Ishikawa (cell line): ENCODE measurements at regions not wholly inside any gene's neighbourhood (a gene's known extent, or its start where the extent isn't known, plus 50 kb on each side); places are given as distances from the start of the nearest gene placed in this dataset.

Source experiments
- CEBPB ChIP-seq: IDR thresholded peaks from 2 replicates; pipeline ENCODE4 v1.6.1; 2012
- CREB1 ChIP-seq: IDR thresholded peaks from 2 replicates; pipeline ENCODE4 v1.6.1; 2012; ENCODE audit warnings: low read depth
- EGR1 ChIP-seq: IDR thresholded peaks from 2 replicates; pipeline ENCODE4 v1.6.1; 2012
- EP300 ChIP-seq: IDR thresholded peaks from 2 replicates; pipeline ENCODE4 v1.6.1; 2012; ENCODE audit warnings: borderline replicate concordance
- FOXM1 ChIP-seq: IDR thresholded peaks from 2 replicates; pipeline ENCODE4 v1.6.1; 2012; ENCODE audit warnings: low read depth, borderline replicate concordance
- NFIC ChIP-seq: IDR thresholded peaks from 2 replicates; pipeline ENCODE4 v1.6.1; 2012
- RAD21 ChIP-seq: IDR thresholded peaks from 2 replicates; pipeline ENCODE4 v1.6.1; 2012; ENCODE audit warnings: low read depth
- TAF1 ChIP-seq: IDR thresholded peaks from 2 replicates; pipeline ENCODE4 v1.6.1; 2012; ENCODE audit warnings: low read depth, mild to moderate bottlenecking
- TCF12 ChIP-seq: IDR thresholded peaks from 2 replicates; pipeline ENCODE4 v1.6.1; 2012; ENCODE audit warnings: low read depth
- TEAD4 ChIP-seq: IDR thresholded peaks from 2 replicates; pipeline ENCODE4 v1.6.1; 2012
- YY1 ChIP-seq: IDR thresholded peaks from 2 replicates; pipeline ENCODE4 v1.6.1; 2012; ENCODE audit warnings: low read depth
- ZBTB7A ChIP-seq: IDR thresholded peaks from 2 replicates; pipeline ENCODE4 v1.6.1; 2012; ENCODE audit warnings: low read depth
- TF ChIP-seq, protein P1 (sequence below): IDR thresholded peaks from 2 replicates; pipeline ENCODE4 v1.6.1; 2012
- TF ChIP-seq, protein P2 (sequence below): IDR thresholded peaks from 2 replicates; pipeline ENCODE4 v1.6.1; 2012
- TF ChIP-seq, protein P3 (sequence below): IDR thresholded peaks from 2 replicates; pipeline ENCODE4 v1.6.1; 2012; ENCODE audit warnings: low read depth, mild to moderate bottlenecking

DNA sequence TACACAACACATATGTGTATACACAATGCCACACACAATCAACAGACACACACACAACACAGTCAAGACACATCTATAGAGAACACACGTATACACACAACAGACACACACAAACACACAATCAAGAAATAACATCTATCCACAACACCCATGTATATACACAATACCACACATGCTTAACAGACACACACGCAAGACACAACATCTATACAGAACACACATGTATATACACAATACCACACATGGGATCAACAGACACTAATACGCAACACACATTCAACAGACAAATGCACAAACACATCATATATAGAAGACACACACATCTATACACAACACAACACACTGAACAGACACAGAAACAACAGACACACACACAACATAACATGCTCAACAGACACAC lies 234.8 kb downstream of the SHOX start:
- no peak for TF ChIP-seq TEAD4
- TF ChIP-seq, protein P1, sequence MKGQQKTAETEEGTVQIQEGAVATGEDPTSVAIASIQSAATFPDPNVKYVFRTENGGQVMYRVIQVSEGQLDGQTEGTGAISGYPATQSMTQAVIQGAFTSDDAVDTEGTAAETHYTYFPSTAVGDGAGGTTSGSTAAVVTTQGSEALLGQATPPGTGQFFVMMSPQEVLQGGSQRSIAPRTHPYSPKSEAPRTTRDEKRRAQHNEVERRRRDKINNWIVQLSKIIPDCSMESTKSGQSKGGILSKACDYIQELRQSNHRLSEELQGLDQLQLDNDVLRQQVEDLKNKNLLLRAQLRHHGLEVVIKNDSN: no peak
- TF ChIP-seq ZBTB7A: no peak
- TF ChIP-seq TAF1: no peak
- TF ChIP-seq NFIC: no peak
- TF ChIP-seq, protein P2, sequence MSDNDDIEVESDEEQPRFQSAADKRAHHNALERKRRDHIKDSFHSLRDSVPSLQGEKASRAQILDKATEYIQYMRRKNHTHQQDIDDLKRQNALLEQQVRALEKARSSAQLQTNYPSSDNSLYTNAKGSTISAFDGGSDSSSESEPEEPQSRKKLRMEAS: no peak

DNA sequence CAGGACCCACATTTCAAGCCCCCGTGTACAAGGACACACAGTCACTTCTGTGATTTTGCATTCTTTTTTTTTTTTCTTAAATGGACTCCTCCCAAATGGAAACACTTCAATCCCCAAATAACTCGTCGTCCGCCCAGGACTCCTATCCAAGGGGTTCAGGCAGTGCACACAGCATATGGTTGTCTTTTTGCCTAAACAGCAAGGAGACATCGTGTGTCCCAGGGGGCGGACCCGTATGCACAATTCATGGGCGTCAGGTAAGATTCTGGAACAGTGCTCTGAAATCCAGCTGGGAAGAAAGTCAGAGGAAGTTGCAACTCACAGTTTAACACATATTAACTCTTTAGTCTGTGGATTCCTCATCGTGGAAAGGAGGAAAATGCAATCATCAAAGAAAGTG lies 231.3 kb downstream of the SHOX start:
- no peak for TF ChIP-seq CEBPB
- TF ChIP-seq, protein P3, sequence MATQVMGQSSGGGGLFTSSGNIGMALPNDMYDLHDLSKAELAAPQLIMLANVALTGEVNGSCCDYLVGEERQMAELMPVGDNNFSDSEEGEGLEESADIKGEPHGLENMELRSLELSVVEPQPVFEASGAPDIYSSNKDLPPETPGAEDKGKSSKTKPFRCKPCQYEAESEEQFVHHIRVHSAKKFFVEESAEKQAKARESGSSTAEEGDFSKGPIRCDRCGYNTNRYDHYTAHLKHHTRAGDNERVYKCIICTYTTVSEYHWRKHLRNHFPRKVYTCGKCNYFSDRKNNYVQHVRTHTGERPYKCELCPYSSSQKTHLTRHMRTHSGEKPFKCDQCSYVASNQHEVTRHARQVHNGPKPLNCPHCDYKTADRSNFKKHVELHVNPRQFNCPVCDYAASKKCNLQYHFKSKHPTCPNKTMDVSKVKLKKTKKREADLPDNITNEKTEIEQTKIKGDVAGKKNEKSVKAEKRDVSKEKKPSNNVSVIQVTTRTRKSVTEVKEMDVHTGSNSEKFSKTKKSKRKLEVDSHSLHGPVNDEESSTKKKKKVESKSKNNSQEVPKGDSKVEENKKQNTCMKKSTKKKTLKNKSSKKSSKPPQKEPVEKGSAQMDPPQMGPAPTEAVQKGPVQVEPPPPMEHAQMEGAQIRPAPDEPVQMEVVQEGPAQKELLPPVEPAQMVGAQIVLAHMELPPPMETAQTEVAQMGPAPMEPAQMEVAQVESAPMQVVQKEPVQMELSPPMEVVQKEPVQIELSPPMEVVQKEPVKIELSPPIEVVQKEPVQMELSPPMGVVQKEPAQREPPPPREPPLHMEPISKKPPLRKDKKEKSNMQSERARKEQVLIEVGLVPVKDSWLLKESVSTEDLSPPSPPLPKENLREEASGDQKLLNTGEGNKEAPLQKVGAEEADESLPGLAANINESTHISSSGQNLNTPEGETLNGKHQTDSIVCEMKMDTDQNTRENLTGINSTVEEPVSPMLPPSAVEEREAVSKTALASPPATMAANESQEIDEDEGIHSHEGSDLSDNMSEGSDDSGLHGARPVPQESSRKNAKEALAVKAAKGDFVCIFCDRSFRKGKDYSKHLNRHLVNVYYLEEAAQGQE: no peak

DNA sequence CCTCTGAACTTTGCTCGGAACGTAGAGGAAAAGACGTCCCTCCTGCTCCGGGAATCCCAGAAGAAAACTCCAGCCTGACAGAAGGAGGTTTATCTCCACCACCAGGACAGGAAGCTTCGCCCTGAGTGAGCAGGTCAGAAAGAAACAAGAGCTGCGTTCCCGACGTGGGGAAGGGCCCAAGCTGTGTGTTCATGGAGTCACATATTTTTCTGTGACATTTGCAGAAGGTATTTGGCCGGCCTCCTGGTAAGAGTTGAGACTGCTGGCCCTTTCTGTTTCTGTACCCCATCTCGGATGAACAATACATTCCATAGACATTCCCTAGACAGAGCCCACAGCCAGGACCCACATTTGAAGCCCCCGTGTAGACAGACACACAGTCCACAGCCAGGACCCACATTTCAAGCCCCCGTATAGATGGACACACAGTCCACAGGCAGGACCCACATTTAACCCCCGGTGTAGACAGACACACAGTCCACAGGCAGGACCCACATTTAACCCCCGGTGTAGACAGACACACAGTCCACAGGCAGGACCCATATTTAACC lies 230.8 kb downstream of the SHOX start:
- no peak for TF ChIP-seq RAD21
- TF ChIP-seq TEAD4: no peak
- no peak for TF ChIP-seq TAF1
- TF ChIP-seq ZBTB7A: no peak

DNA sequence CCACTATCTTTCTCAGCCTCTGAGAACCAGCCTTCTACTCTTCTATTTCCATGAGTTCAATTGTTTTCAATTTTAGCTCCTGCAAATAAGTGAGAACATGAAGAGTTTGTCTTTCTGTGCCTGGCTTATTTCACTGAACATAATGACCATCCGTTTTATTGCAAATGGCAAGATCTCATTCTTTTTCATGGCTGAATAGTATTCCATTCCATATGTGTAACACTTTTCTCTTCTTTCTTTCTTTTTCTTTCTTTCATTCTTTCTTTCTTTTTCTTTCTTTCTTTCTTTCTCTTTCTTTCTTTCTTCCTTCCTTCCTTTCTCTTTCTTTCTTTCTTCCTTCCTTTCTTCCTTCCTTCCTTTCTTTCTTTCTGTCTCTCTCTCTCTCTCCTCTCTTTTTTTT lies 228.7 kb downstream of the SHOX start:
- TF ChIP-seq CEBPB (no peak), EP300 (no peak), NFIC (no peak)

DNA sequence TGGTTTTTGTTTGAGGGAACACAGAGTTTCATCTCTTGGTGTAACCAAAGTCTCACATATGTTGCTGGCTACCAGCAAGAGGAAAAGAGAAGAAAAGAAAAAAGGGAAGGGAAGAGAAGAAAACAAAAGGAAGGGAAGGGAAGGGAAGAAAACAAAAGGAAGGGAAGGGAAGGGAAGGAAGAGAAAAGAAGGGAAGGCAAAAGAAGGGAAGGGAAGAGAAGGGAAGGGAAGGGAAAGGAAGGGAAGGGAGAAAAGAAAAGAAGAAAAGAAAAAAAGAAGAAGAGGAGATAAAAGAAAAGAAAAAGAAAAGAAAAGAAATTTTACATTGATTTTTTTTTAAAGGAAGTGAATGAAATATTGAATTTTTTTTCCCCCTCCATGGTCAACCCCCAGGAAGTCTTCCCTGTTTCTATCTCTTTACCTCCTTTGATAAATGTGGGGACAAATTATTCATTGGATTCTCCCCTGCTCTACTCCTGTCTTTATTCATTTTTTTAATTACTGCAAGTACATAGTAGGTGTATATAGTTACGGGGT lies 228.0 kb downstream of the SHOX start:
- TF ChIP-seq NFIC (no peak), EP300 (no peak), FOXM1 (no peak), TAF1 (no peak)

DNA sequence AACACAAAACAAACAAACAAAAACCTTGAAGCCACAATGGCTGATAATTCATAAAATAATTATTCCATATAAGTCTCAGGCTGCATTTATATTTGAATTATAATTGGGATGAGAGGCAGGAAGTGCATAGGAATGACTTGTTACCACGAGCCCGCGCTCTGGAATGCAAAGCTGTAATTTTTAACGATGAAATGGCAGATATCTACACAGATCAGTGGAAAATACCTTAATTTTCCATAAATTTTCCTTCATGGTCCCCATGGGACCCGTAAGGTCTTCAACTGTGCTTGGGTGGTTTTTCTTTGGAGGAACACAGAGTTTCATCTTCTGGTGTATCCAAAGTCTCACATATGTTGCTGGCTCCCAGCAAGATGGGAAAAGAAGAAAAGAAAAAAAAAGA lies 226.8 kb downstream of the SHOX start:
- TF ChIP-seq TAF1 (no peak), NFIC (no peak), ZBTB7A (no peak), TCF12 (no peak), YY1 (no peak), FOXM1 (no peak), CEBPB (no peak), RAD21 (no peak), EP300 (no peak), TEAD4 (no peak), EGR1 (no peak), CREB1 (no peak)
- TF ChIP-seq, protein P2: no peak
- TF ChIP-seq, protein P1: no peak
- TF ChIP-seq, protein P3: no peak

DNA sequence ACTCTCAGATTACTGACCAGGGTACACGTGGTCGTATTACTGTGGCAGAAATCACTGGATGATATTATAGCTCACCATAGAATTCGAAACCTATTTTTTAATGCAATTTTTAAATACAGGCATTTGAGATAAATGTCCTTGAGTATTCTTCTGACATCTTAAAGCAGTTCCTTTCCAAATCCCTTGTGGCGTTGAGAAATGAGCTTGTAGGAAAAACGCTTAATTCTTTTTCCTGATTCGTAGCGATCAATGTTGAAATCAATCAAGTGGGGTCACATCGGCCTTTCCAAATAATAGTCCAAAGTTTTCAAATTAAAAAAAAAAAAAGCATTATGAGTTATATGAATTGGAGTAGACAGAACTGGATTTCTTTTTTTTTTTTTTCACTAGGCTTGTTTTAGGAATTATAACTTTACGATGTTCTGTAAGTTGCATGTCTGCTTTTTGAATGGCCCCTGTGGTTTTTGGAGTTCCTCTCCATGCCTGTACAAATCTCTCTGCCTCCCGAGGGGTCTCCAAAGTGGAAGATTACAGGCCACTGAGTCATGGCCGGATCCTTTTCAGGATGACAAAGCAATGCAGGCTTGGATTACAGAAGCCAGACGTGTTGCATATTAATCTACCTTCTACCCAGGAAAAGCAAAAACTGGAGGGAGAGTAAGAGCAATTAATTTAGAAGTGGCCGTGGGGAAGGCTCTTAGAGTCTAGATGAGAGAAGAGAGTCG lies 226.1 kb downstream of the SHOX start:
- TF ChIP-seq EGR1 (no peak), YY1 (no peak), EP300 (no peak), TEAD4 (no peak), TAF1 (no peak), FOXM1 (no peak), ZBTB7A (no peak), CEBPB (no peak), CREB1 (no peak)
- TF ChIP-seq, protein P2: no peak
- TF ChIP-seq, protein P3: no peak
- TF ChIP-seq, protein P1: no peak
